Ascending aorta (tissue), 2 donors: ENCODE measurements at regions not wholly inside any gene's neighbourhood (a gene's known extent, or its start where the extent isn't known, plus 50 kb on each side); places are given as distances from the start of the nearest gene placed in this dataset.

Source experiments
- DNase-seq, 2 donors: peaks; one replicate each; pipeline ENCODE4 v3.0.0-alpha.2; 2019; ENCODE audit warnings: low spot score in 2 of 2
- H3K27ac ChIP-seq, 2 donors: fragments of 200-600 bp; sonication (generic); one replicate each; pipeline ENCODE4 v1.5.1; 2016 to 2017; ENCODE audit warnings: mild to moderate bottlenecking in 1 of 2
- H3K27me3 ChIP-seq: fragments of 200-600 bp; sonication (generic); one replicate; pipeline ENCODE4 v1.5.1; 2017
- H3K36me3 ChIP-seq, 2 donors: fragments of 200-600 bp; sonication (generic); one replicate each; pipeline ENCODE4 v1.5.1; 2016
- H3K4me1 ChIP-seq, 2 donors: fragments of 200-600 bp; sonication (generic); one replicate each; pipeline ENCODE4 v1.5.1; 2016 to 2017; ENCODE audit warnings: mild to moderate bottlenecking in 1 of 2
- H3K4me3 ChIP-seq, 2 donors: fragments of 200-600 bp; sonication (generic); one replicate each; pipeline ENCODE4 v1.5.1; 2016 to 2017; ENCODE audit warnings: mild to moderate bottlenecking in 1 of 2
- H3K9me3 ChIP-seq, 2 donors: fragments of 200-600 bp; sonication (generic); one replicate each; pipeline ENCODE4 v1.5.1; 2016
- CTCF ChIP-seq, 3 experiments: fragments of 200-600 bp in 2 of 3; fragments of 450-650 bp in 1 of 3; sonication (generic) in 2 of 3; IDR thresholded peaks; one replicate each; pipeline ENCODE4 v1.5.1; 2016 to 2019; ENCODE audit warnings: antibody characterized with exemption in 3 of 3, mild to moderate bottlenecking in 1 of 3, moderate library complexity in 1 of 3
- intact Hi-C: fragments of 100-400 bp; cut with DNase I; formaldehyde crosslinking; loops from one replicate; pipeline ENCODE4 v1.15.1; 2023

GRCh38 chr11:100543386-100543785 lies 143.7 kb upstream of the ARHGAP42 start:
- Histone ChIP-seq H3K27ac (no peak overlapping the region), H3K9me3 (no peaks in the 10 kb centered on the region), H3K4me3 (no peak overlapping the region), H3K36me3 (no peaks in the 10 kb centered on the region), H3K27me3 (no peaks in the 10 kb centered on the region), H3K4me1 (no peaks in the 10 kb centered on the region)
- no peak for TF ChIP-seq CTCF (IDR thresholded peaks at IDR 0.05)
- DNase-seq, result no peak
- intact Hi-C loops, result no loop called here

GRCh38 chr11:100545556-100545955 lies 141.5 kb upstream of the ARHGAP42 start:
- H3K9me3 ChIP-seq, result no peaks in the 10 kb centered on the region
- H3K4me3 ChIP-seq, result no peak overlapping the region
- intact Hi-C loops, result no loop called here
- no peaks in the 10 kb centered on the region for H3K4me1 ChIP-seq
- DNase-seq, result no peak
- H3K36me3 ChIP-seq, result no peaks in the 10 kb centered on the region
- H3K27me3 ChIP-seq, result no peaks in the 10 kb centered on the region
- H3K27ac ChIP-seq, result no peak overlapping the region
- no peak for TF ChIP-seq CTCF (IDR thresholded peaks at IDR 0.05)

DNA sequence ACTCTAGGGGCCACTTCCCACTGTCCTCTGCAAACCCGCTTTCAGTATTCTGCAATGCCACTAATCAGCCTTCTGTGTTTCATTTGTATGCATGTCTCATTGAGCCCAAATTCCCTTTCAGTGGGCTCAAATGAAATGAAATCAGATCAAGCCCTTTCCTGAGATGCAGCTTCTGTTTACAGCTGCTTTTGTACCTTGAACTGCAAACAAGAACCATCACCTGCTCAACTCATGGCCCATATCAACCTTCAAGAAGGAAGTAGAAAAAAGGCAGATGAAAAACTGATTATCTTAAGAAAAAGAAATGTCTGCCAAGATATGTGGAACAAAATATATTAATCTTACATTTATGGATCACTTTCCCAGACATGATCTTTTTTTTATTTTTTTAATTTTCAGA lies 141.1 kb upstream of the ARHGAP42 start:
- Histone ChIP-seq H3K36me3 (no peaks in the 10 kb centered on the region), H3K4me3 (no peak overlapping the region), H3K27me3 (no peaks in the 10 kb centered on the region), H3K27ac (no peak overlapping the region), H3K4me1 (no peaks in the 10 kb centered on the region), H3K9me3 (no peaks in the 10 kb centered on the region)
- DNase-seq, result no peak
- intact Hi-C loops, result no loop called here
- TF ChIP-seq CTCF (IDR thresholded peaks at IDR 0.05), result no peak

GRCh38 chr11:100546714-100547113 lies 140.4 kb upstream of the ARHGAP42 start:
- Histone ChIP-seq H3K36me3 (no peaks in the 10 kb centered on the region), H3K9me3 (no peaks in the 10 kb centered on the region), H3K4me3 (no peak overlapping the region), H3K27me3 (no peaks in the 10 kb centered on the region), H3K4me1 (no peaks in the 10 kb centered on the region), H3K27ac (no peak overlapping the region)
- no peak for TF ChIP-seq CTCF (IDR thresholded peaks at IDR 0.05)
- intact Hi-C loops, result no loop called here
- no peak for DNase-seq

DNA sequence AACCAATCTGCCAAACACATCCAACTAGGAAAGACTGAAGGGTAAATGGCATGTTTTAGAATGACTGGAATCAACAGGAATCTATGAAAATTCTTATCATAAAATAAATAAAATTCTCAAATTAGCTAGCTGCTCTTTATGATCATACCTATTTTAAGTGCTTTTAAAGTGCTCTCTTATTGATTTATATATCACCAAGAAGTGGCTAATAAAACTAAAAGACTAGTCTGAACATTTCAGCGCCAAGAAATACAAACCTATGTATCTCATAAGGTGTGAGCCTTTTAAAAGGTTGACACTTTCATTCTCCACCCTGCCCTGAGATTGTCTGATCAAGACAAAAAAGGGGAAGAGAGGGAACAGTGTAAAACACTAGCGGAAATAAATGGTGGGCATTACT lies 136.8 kb upstream of the ARHGAP42 start:
- Histone ChIP-seq H3K4me3 (no peak overlapping the region), H3K27ac (no peak overlapping the region), H3K9me3 (no peaks in the 10 kb centered on the region), H3K4me1 (no peaks in the 10 kb centered on the region), H3K27me3 (no peaks in the 10 kb centered on the region), H3K36me3 (no peaks in the 10 kb centered on the region)
- no peak for TF ChIP-seq CTCF (IDR thresholded peaks at IDR 0.05)
- intact Hi-C loops, result no loop called here
- DNase-seq, result no peak

GRCh38 chr11:100550912-100551632 lies 136.0 kb upstream of the ARHGAP42 start:
- intact Hi-C loops, result no loop called here
- DNase-seq, result no peak
- Histone ChIP-seq H3K27me3 (no peaks in the 10 kb centered on the region), H3K4me3 (no peak overlapping the region), H3K4me1 (no peaks in the 10 kb centered on the region), H3K9me3 (no peaks in the 10 kb centered on the region), H3K36me3 (no peaks in the 10 kb centered on the region), H3K27ac (no peak overlapping the region)
- no peak for TF ChIP-seq CTCF (IDR thresholded peaks at IDR 0.05)
